ENCODE measurements at regions not wholly inside any gene's neighbourhood (a gene's known extent, or its start where the extent isn't known, plus 50 kb on each side); places are given as distances from the start of the nearest gene placed in this dataset.

DNA sequence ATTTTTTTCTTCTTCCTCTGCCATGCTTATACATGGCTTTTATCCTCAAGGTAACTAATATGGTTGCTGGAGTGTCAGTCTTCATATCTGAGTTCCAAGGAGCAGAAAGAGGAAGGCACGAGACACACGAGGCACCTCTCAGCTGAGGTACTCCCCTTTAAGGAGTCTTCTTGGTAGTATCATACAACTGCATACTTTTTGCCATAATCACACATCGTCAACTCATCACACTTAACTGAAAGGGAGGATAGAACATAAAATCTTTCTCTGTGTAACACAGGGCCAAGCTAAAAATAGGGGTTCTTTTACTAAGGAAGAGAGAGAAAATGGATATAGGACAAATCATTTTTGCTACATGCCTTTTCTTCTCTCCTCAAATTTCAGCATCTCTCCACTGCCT, 104.2 kb downstream of the OXSM start:
- no peaks in the 10 kb centered on the region for H3K4me1 ChIP-seq (ENCODE audit: control insufficient read depth in 1 of 2, insufficient read depth in 2 of 2, low read length in 2 of 2)
- no peak overlapping the region for H2BK120ac ChIP-seq (ENCODE audit: insufficient read depth, low read length, poor library complexity)
- H3K4me2 ChIP-seq (ENCODE audit: low read length) = no peak overlapping the region
- no peak overlapping the region for H2AFZ ChIP-seq (ENCODE audit: insufficient read depth, low read length, poor library complexity)
- no peaks in the 10 kb centered on the region for H3K9me3 ChIP-seq (ENCODE audit: insufficient read depth, low read depth, low read length)
- DNase-seq = no peak
- no peaks in the 10 kb centered on the region for H3K79me1 ChIP-seq (ENCODE audit: low read length)
- H2BK12ac ChIP-seq (ENCODE audit: low read length) = no peak overlapping the region
- H3K36me3 ChIP-seq (ENCODE audit: control insufficient read depth in 1 of 2, insufficient read depth in 2 of 2, low read length in 2 of 2) = no peaks in the 10 kb centered on the region
- no peak overlapping the region for H3K27ac ChIP-seq (ENCODE audit: low read depth, low read length)
- H3K4ac ChIP-seq (ENCODE audit: low read depth, low read length) = no peak overlapping the region
- H4K8ac ChIP-seq (ENCODE audit: low read depth, low read length) = no peak overlapping the region
- H4K91ac ChIP-seq (ENCODE audit: low read depth, low read length) = no peak overlapping the region
- no peaks in the 10 kb centered on the region for H3K79me2 ChIP-seq (ENCODE audit: control insufficient read depth, insufficient read depth, low read length, poor library complexity)
- H4K12ac ChIP-seq (ENCODE audit: low read depth, low read length) = no peak overlapping the region
- H3K14ac ChIP-seq (ENCODE audit: low read length) = no peak overlapping the region
- no peak overlapping the region for H3K23ac ChIP-seq (ENCODE audit: low read length)
- H2BK5ac ChIP-seq (ENCODE audit: low read depth, low read length, poor library complexity) = no peak overlapping the region
- no peak overlapping the region for H3K9ac ChIP-seq (ENCODE audit: low read length)
- H3K27me3 ChIP-seq (ENCODE audit: insufficient read depth, low read length) = no peaks in the 10 kb centered on the region
- no peak overlapping the region for H3K18ac ChIP-seq (ENCODE audit: low read length)
- WGBS (ENCODE audit: extremely low coverage, insufficient coverage, insufficient read length) = no CpG with 5 or more reads among the region's 3 CpGs
- no peak overlapping the region for H2AK5ac ChIP-seq (ENCODE audit: low read length)
- no peak overlapping the region for H3K4me3 ChIP-seq (ENCODE audit: low read depth, low read length)

GRCh38 chr3:25895031-25895430, 105.1 kb downstream of the OXSM start:
- no peak overlapping the region for H2BK120ac ChIP-seq (ENCODE audit: insufficient read depth, low read length, poor library complexity)
- H3K18ac ChIP-seq (ENCODE audit: low read length) = no peak overlapping the region
- no CpG with 5 or more reads among the region's 2 CpGs for WGBS (ENCODE audit: extremely low coverage, insufficient coverage, insufficient read length)
- H2AFZ ChIP-seq (ENCODE audit: insufficient read depth, low read length, poor library complexity) = no peak overlapping the region
- H4K91ac ChIP-seq (ENCODE audit: low read depth, low read length) = no peak overlapping the region
- no peaks in the 10 kb centered on the region for H3K36me3 ChIP-seq (ENCODE audit: control insufficient read depth in 1 of 2, insufficient read depth in 2 of 2, low read length in 2 of 2)
- H3K23ac ChIP-seq (ENCODE audit: low read length) = no peak overlapping the region
- no peak overlapping the region for H2AK5ac ChIP-seq (ENCODE audit: low read length)
- no peaks in the 10 kb centered on the region for H3K9me3 ChIP-seq (ENCODE audit: insufficient read depth, low read depth, low read length)
- H3K79me1 ChIP-seq (ENCODE audit: low read length) = no peaks in the 10 kb centered on the region
- no peak overlapping the region for H3K4ac ChIP-seq (ENCODE audit: low read depth, low read length)
- no peak overlapping the region for H3K4me2 ChIP-seq (ENCODE audit: low read length)
- H2BK12ac ChIP-seq (ENCODE audit: low read length) = no peak overlapping the region
- H4K12ac ChIP-seq (ENCODE audit: low read depth, low read length) = no peak overlapping the region
- H3K79me2 ChIP-seq (ENCODE audit: control insufficient read depth, insufficient read depth, low read length, poor library complexity) = no peaks in the 10 kb centered on the region
- no peaks in the 10 kb centered on the region for H3K27me3 ChIP-seq (ENCODE audit: insufficient read depth, low read length)
- no peak overlapping the region for H3K4me3 ChIP-seq (ENCODE audit: low read depth, low read length)
- no peak overlapping the region for H3K27ac ChIP-seq (ENCODE audit: low read depth, low read length)
- no peak overlapping the region for H4K8ac ChIP-seq (ENCODE audit: low read depth, low read length)
- H3K4me1 ChIP-seq (ENCODE audit: control insufficient read depth in 1 of 2, insufficient read depth in 2 of 2, low read length in 2 of 2) = no peaks in the 10 kb centered on the region
- H2BK5ac ChIP-seq (ENCODE audit: low read depth, low read length, poor library complexity) = no peak overlapping the region
- H3K14ac ChIP-seq (ENCODE audit: low read length) = no peak overlapping the region
- no peak for DNase-seq
- no peak overlapping the region for H3K9ac ChIP-seq (ENCODE audit: low read length)

DNA sequence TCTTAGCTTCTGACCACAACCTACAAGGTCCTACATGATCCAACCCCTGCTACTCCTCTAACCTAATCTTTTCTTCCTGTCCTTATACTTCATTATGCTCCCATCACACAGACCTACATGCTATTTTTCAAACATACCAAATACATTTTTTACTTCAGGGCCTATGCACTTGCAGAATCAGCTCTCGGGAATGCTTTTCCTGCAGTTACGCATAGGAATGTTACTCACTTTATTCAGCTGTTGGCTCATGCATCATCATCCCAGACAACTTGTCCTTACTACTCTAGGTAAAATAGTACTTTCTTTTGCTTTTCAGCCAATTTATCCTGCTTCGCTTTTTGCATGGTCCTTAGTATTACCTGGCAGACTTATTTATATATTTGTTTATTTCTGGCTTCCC, 105.6 kb downstream of the OXSM start:
- Histone ChIP-seq H3K79me1 (ENCODE audit: low read length) (no peaks in the 10 kb centered on the region), H3K79me2 (ENCODE audit: control insufficient read depth, insufficient read depth, low read length, poor library complexity) (no peaks in the 10 kb centered on the region), H3K27ac (ENCODE audit: low read depth, low read length) (no peak overlapping the region), H2AK5ac (ENCODE audit: low read length) (no peak overlapping the region), H3K14ac (ENCODE audit: low read length) (no peak overlapping the region), H4K8ac (ENCODE audit: low read depth, low read length) (no peak overlapping the region), H3K4me1 (ENCODE audit: control insufficient read depth in 1 of 2, insufficient read depth in 2 of 2, low read length in 2 of 2) (no peaks in the 10 kb centered on the region), H3K9ac (ENCODE audit: low read length) (no peak overlapping the region), H3K27me3 (ENCODE audit: insufficient read depth, low read length) (no peaks in the 10 kb centered on the region), H3K36me3 (ENCODE audit: control insufficient read depth in 1 of 2, insufficient read depth in 2 of 2, low read length in 2 of 2) (no peaks in the 10 kb centered on the region), H2BK120ac (ENCODE audit: insufficient read depth, low read length, poor library complexity) (no peak overlapping the region), H3K4me2 (ENCODE audit: low read length) (no peak overlapping the region), H2AFZ (ENCODE audit: insufficient read depth, low read length, poor library complexity) (no peak overlapping the region), H3K4me3 (ENCODE audit: low read depth, low read length) (no peak overlapping the region), H4K91ac (ENCODE audit: low read depth, low read length) (no peak overlapping the region), H3K4ac (ENCODE audit: low read depth, low read length) (no peak overlapping the region), H4K12ac (ENCODE audit: low read depth, low read length) (no peak overlapping the region), H3K18ac (ENCODE audit: low read length) (no peak overlapping the region), H2BK5ac (ENCODE audit: low read depth, low read length, poor library complexity) (no peak overlapping the region), H2BK12ac (ENCODE audit: low read length) (no peak overlapping the region), H3K23ac (ENCODE audit: low read length) (no peak overlapping the region), H3K9me3 (ENCODE audit: insufficient read depth, low read depth, low read length) (no peaks in the 10 kb centered on the region)
- peak; percentile 26 to 53 for DNase-seq
- WGBS (ENCODE audit: extremely low coverage, insufficient coverage, insufficient read length) = no CpG with 5 or more reads among the region's 3 CpGs

DNA sequence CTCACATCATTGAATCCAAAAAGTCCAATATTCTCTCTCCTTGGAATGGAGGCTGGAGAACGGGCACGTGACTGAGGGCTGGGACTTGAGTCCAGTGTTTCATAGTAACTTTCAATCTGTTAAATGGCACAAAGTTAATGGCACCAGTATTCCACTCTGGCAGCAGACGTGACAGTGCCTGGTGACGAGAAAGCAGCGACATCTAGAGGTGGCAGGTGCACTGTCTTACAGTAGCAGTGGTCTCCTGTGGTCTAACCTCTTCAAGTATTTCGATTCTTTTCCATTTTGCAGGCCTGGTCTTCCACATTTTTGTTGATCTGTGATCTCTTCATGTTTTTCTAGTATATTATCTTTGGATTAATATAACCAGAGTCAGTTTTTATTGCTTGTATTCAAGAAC, 107.1 kb downstream of the OXSM start:
- peak; percentile 10 to 53 for DNase-seq
- H3K9ac ChIP-seq (ENCODE audit: low read length) = no peak overlapping the region
- no peak overlapping the region for H4K8ac ChIP-seq (ENCODE audit: low read depth, low read length)
- H3K36me3 ChIP-seq (ENCODE audit: control insufficient read depth in 1 of 2, insufficient read depth in 2 of 2, low read length in 2 of 2) = no peaks in the 10 kb centered on the region
- WGBS (ENCODE audit: extremely low coverage, insufficient coverage, insufficient read length) = no CpG with 5 or more reads among the region's 6 CpGs
- no peak overlapping the region for H2BK5ac ChIP-seq (ENCODE audit: low read depth, low read length, poor library complexity)
- no peak overlapping the region for H2BK120ac ChIP-seq (ENCODE audit: insufficient read depth, low read length, poor library complexity)
- H3K4me2 ChIP-seq (ENCODE audit: low read length) = no peak overlapping the region
- H3K27ac ChIP-seq (ENCODE audit: low read depth, low read length) = no peak overlapping the region
- H2AK5ac ChIP-seq (ENCODE audit: low read length) = no peak overlapping the region
- H3K4me3 ChIP-seq (ENCODE audit: low read depth, low read length) = no peak overlapping the region
- H3K14ac ChIP-seq (ENCODE audit: low read length) = no peak overlapping the region
- H2AFZ ChIP-seq (ENCODE audit: insufficient read depth, low read length, poor library complexity) = no peak overlapping the region
- no peaks in the 10 kb centered on the region for H3K27me3 ChIP-seq (ENCODE audit: insufficient read depth, low read length)
- no peaks in the 10 kb centered on the region for H3K4me1 ChIP-seq (ENCODE audit: control insufficient read depth in 1 of 2, insufficient read depth in 2 of 2, low read length in 2 of 2)
- H3K23ac ChIP-seq (ENCODE audit: low read length) = no peak overlapping the region
- H3K9me3 ChIP-seq (ENCODE audit: insufficient read depth, low read depth, low read length) = no peaks in the 10 kb centered on the region
- H4K12ac ChIP-seq (ENCODE audit: low read depth, low read length) = no peak overlapping the region
- no peak overlapping the region for H3K4ac ChIP-seq (ENCODE audit: low read depth, low read length)
- no peak overlapping the region for H2BK12ac ChIP-seq (ENCODE audit: low read length)
- H4K91ac ChIP-seq (ENCODE audit: low read depth, low read length) = no peak overlapping the region
- H3K79me1 ChIP-seq (ENCODE audit: low read length) = no peaks in the 10 kb centered on the region
- no peaks in the 10 kb centered on the region for H3K79me2 ChIP-seq (ENCODE audit: control insufficient read depth, insufficient read depth, low read length, poor library complexity)
- no peak overlapping the region for H3K18ac ChIP-seq (ENCODE audit: low read length)
